RWPE2 (cell line): ENCODE measurements at regions not wholly inside any gene's neighbourhood (a gene's known extent, or its start where the extent isn't known, plus 50 kb on each side); places are given as distances from the start of the nearest gene placed in this dataset.

ENCODE experiments used
- ATAC-seq: fragments of 200-7000 bp; cut with Tn5 transposase; 3 replicates; pipeline ENCODE4 v1.9.1; 2021; ENCODE audit warnings: low read depth
- DNase-seq: peaks from one replicate; pipeline ENCODE4 v3.0.0-alpha.2; 2020; ENCODE audit warnings: low spot score
- H3K27ac ChIP-seq: fragments of 450-650 bp; 2 replicates; pipeline ENCODE4 v1.5.1; 2017; ENCODE audit warnings: mild to moderate bottlenecking; ENCODE audit not compliant: poor library complexity, severe bottlenecking
- H3K27me3 ChIP-seq: fragments of 250-450 bp; sonication (Bioruptor Pico); 2 replicates; pipeline ENCODE4 v1.5.1; 2021; ENCODE audit warnings: mild to moderate bottlenecking, moderate library complexity; ENCODE audit not compliant: insufficient read depth, poor library complexity, severe bottlenecking
- H3K36me3 ChIP-seq: fragments of 250-450 bp; sonication (Bioruptor Pico); 2 replicates; pipeline ENCODE4 v1.5.1; 2020; ENCODE audit warnings: low read depth, mild to moderate bottlenecking, moderate library complexity
- H3K4me1 ChIP-seq: fragments of 250-450 bp; sonication (Bioruptor Pico); 2 replicates; pipeline ENCODE4 v1.5.1; 2021; ENCODE audit warnings: mild to moderate bottlenecking, moderate library complexity; ENCODE audit not compliant: insufficient read depth, poor library complexity, severe bottlenecking
- H3K4me3 ChIP-seq: fragments of 250-450 bp; sonication (Bioruptor Pico); 2 replicates; pipeline ENCODE4 v1.5.1; 2021; ENCODE audit warnings: mild to moderate bottlenecking, moderate library complexity; ENCODE audit not compliant: severe bottlenecking
- H3K9me3 ChIP-seq: fragments of 250-450 bp; sonication (Bioruptor Pico); 2 replicates; pipeline ENCODE4 v1.5.1; 2021; ENCODE audit warnings: mild to moderate bottlenecking, moderate library complexity; ENCODE audit not compliant: severe bottlenecking
- TF ChIP-seq, protein P1 (sequence below): fragments of 450-650 bp; IDR thresholded peaks from one replicate; pipeline ENCODE4 v1.5.1; 2017; ENCODE audit warnings: mild to moderate bottlenecking, moderate library complexity; ENCODE audit not compliant: poor library complexity, severe bottlenecking

DNA sequence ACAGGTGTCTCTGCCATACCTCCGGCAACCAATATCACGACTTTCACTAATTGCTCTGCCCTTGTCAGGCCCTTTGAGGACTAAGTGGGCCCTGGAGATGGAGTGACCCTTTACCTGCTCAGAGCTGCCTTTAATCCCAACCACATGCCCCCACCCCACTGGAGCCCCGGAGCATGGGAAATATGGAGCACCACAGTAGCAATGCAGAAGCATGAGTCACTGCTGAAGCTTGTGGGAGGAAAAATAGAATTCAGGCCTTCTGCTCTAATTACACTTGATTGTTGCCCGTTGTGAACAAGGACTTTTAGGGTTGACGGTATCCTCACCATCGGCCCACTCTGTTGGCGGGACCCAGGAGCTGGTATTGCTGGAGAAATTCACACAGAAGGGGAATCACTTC is 52.5 kb upstream of the FRMD4A start:
- DNase-seq (no peak), ATAC-seq (no peak)
- Histone ChIP-seq H3K4me1 (peaks cover 11% of the 10 kb centered on the region), H3K27me3 (no peaks in the 10 kb centered on the region), H3K4me3 (no peak overlapping the region), H3K27ac (no peak overlapping the region), H3K9me3 (no peaks in the 10 kb centered on the region), H3K36me3 (no peaks in the 10 kb centered on the region)
- TF ChIP-seq, protein P1, sequence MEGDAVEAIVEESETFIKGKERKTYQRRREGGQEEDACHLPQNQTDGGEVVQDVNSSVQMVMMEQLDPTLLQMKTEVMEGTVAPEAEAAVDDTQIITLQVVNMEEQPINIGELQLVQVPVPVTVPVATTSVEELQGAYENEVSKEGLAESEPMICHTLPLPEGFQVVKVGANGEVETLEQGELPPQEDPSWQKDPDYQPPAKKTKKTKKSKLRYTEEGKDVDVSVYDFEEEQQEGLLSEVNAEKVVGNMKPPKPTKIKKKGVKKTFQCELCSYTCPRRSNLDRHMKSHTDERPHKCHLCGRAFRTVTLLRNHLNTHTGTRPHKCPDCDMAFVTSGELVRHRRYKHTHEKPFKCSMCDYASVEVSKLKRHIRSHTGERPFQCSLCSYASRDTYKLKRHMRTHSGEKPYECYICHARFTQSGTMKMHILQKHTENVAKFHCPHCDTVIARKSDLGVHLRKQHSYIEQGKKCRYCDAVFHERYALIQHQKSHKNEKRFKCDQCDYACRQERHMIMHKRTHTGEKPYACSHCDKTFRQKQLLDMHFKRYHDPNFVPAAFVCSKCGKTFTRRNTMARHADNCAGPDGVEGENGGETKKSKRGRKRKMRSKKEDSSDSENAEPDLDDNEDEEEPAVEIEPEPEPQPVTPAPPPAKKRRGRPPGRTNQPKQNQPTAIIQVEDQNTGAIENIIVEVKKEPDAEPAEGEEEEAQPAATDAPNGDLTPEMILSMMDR, result no peak

DNA sequence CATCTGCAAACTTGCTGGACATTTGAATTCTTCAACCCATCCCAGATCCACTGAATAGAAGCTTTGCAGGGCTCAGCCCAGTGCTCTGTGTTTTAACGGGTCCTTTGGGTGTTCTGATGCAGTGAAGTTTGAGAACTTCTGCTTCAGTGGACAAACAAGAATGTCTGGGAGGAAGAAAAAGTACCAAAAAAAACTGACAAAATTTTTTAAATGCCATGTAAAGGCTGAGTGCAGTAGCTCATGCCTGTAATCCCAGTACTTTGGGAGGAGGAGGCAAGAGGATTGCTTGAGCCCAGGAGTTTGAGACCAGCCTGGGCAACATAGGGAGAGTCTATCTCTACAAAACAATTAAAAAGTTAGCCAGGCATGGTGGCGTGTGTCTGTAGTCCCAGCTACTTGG is 51.8 kb upstream of the FRMD4A start:
- ATAC-seq (no peak), DNase-seq (no peak)
- Histone ChIP-seq H3K4me3 (no peak overlapping the region), H3K27ac (no peak overlapping the region), H3K9me3 (no peaks in the 10 kb centered on the region), H3K36me3 (no peaks in the 10 kb centered on the region), H3K27me3 (no peaks in the 10 kb centered on the region), H3K4me1 (peaks cover 11% of the 10 kb centered on the region)
- TF ChIP-seq, protein P1, result no peak

DNA sequence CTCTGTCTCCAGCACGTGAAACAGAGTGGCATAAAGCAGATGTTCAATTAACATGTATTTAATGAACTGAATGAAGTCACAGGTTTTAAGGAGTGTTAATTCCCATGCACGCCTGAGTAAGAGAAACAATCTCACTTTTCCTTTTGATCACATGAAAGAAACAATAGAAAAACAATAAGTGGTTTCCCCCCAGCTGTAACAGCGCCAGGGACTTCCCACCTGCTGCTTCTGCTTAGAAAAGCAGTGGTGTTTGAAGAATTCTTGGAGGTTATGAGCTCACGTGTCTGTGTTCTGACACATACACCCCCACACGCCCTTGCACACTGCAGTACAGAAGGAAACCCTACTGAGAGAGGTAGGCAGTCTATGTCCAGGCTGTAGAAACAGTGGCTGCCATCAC is 51.3 kb upstream of the FRMD4A start:
- ATAC-seq, result no peak
- Histone ChIP-seq H3K9me3 (no peaks in the 10 kb centered on the region), H3K27ac (no peak overlapping the region), H3K36me3 (no peaks in the 10 kb centered on the region), H3K4me1 (peaks cover 11% of the 10 kb centered on the region), H3K27me3 (no peaks in the 10 kb centered on the region), H3K4me3 (no peak overlapping the region)
- no peak for DNase-seq
- TF ChIP-seq, protein P1, result no peak

DNA sequence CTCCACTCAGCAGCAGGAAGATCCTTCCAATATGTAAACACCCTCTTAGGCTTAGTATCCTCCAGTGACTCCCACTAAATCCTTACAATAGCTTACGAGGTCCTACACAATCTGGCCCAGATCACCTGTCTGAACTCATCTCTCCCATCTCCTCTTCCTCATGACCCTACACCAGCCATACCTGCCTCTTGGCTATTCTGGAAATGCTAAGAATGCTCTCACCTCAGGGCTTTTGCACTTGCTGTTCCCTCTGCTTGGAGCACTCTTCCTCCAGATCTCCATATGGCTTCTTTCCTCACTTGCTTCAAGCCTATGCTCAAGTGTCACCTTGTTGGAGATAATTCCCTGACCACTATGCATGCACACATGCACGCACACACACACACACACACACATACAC is 50.8 kb upstream of the FRMD4A start:
- Histone ChIP-seq H3K27me3 (no peaks in the 10 kb centered on the region), H3K4me3 (no peak overlapping the region), H3K27ac (no peak overlapping the region), H3K36me3 (no peaks in the 10 kb centered on the region), H3K9me3 (no peaks in the 10 kb centered on the region), H3K4me1 (peaks cover 7% of the 10 kb centered on the region)
- TF ChIP-seq, protein P1, result no peak
- DNase-seq (no peak), ATAC-seq (no peak)

DNA sequence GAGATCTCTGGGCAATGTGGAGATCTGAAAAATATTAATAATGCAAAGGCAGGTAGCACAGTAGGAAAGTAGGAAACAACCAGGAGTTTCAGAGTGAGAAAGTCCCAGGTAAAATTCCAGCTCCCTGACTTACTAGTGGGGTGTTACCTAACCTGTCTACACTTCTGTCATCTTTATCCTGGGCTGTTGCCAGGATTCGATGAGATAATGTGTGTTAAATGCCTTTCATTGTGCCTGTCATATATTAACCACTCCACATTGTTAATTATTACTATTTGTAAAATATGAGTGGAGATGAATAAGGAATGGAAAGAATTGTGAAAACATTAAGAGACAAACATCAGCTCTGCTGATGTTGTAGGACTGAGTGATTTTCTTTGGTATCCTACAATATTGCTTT is 50.0 kb upstream of the FRMD4A start:
- Histone ChIP-seq H3K27me3 (no peaks in the 10 kb centered on the region), H3K4me1 (peaks cover 2% of the 10 kb centered on the region), H3K36me3 (no peaks in the 10 kb centered on the region), H3K27ac (no peak overlapping the region), H3K4me3 (no peak overlapping the region), H3K9me3 (no peaks in the 10 kb centered on the region)
- TF ChIP-seq, protein P1, result no peak
- ATAC-seq (no peak), DNase-seq (no peak)
